ENCODE measurements at regions not wholly inside any gene's neighbourhood (a gene's known extent, or its start where the extent isn't known, plus 50 kb on each side); places are given as distances from the start of the nearest gene placed in this dataset.

DNA sequence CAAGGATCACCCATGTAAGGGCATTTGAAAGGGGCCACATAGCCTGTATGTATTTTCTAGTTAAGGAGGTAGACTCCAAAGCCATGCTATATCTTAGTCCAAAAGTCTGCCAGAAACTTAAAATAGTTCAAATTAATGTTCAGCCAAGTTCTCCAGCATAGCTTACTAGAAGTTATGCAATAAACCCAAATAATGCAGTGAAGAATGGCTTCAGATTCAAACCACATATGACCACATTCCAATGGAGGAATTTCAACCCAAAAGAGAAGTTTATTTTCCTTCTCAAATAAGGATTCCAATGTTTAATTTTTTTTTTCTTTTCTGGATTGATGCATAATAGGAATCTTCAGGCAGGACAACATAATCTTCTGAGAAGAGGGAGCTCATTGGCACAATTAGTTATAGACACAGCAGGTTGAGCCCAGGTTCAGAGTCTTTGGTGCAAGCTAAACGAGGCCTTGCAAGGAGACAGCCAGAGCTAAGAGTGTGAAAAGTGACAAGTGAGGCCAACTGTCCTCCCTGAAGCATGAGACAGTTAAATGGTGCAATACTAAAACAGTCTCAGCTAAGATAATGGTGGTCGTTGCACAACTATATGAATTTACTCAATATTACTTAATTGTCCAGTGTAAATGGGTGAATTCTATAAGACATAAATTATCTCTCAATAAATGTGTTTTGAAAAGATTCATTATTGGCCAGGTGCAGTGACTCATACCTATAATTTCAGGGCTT lies 598.8 kb upstream of the CDH4 start:
- no peak for DNase-seq

DNA sequence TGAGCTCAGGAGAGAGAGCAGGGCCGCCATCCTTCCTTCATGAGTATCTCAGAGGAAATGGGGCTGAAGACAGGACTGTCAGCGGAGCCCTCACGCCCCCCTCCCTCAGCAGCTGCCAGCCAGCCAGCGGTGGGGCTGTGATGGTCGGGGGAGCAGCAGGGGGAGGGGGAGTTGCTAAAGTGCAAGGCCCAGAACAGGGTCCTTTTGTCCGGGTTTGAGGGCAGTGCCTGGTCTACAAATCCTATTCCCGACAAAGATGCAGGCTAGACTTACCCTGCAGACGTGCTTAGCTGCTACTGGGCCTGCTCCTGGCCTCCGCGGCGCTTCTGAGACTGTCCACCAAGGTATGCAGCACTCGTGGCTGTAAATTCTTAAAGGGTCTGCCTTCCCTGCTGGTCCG lies 593.4 kb upstream of the CDH4 start:
- no peak for DNase-seq

DNA sequence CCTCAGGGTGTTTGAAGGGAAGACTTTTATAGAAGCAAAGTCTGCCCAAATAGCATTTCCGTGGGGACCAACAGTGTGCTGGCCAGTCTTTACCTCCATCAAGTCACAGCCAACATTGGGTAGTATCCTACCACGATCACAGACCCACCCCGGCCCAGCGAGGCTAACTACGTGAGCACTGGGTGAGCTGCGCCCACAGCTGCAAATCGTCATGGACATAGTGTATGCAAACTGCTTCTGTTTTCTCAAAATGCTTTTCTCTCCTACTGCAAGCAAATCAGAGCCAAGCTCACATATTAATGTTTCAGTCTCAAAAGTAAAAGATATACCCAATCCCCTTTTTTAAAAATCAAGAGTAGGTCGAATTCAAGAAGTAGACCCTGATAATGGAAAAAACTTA lies 592.8 kb upstream of the CDH4 start:
- no peak for DNase-seq

DNA sequence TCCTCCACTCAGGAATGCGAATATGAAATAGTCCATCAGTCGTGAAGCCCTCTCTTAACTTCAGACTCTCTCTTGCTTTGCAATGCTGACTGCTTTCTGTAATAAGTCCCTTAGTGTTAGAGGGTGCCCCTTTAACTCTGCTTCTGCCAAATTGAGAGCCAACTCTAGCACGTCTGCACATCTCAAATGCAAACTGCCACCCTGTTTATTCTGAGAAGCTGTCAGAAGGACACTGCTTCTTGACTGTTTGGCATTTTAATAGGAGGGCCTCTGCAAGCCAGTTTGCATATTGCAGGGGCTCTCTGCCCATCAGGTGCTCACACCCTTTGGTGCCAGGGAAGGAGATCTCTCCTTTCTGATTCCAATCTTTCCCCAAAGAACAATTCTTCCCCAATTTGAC lies 589.8 kb upstream of the CDH4 start:
- no peak for DNase-seq

DNA sequence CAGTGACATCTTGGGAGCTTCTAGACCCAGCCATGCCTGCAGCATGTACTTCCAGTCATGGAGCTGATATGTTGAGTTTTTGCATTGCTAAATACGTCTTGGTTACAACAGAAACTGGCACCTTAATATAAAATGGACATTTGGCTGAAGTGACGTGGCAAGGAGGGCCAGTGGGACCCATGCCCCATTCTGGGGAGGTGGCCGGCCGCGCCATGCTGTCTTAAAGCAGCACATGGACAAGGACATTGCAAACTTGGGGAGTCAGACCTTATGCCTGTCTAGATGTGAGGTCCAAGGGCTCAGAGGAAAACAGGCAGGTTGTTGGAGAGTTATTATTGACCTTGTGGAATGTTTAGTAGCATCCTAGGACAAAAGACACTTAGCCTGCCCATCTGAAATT lies 588.0 kb upstream of the CDH4 start:
- no peak for DNase-seq

DNA sequence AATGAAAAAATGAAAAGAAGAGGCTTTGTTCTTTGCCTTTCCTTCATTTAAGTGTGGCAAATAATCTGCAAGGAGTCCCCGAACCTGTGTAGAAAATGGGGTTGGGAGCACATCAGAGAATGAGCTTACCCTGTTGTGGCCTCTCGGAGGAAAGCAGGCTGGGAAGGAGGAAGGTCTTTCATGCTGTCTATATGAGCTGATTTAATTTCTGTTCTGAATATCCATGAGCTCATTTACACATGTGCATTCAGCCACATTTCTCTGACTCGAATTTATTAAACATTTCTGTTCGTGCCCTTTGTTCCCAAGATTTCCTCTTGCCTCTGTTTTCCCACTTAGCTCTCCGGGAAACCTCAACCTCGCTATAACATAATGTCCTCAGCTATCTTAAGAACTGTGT lies 584.4 kb upstream of the CDH4 start:
- DNase-seq = no peak

DNA sequence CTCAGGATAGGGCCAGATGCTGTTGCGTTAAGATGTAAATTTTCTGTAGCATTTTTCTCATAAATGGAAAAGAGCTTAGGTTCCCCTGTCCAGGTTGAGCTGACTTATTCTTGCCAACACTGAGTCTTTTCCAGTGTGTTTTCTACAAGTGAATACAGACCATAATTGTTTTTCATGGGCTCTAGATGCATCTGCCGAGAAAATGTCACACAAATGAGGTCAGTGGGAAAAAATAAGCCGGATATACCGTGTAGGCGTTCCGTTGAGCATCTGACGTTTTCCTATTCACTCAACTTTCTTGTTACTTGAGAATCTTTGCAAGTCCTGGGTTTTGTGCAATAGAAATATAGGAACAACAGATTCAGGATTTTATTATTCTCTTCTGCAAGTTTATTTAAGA lies 582.9 kb upstream of the CDH4 start:
- no peak for DNase-seq

DNA sequence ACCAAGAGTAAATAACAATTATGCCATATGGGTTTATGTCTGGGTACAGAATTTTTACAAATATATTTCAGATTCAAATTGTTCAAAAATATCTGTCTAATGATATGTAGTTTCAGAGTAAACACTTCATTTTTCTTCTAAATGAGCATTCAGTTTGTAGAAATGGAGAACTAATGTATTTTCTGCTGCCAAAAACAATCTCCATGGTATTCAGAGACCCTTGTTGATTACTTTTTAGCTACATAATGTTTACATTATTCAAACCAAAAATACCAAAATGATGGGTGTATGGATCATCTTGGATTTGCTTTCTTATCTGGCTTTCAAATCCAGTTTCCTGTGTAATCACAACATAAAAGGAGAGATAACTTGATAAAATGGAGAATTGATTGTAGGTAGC lies 576.0 kb upstream of the CDH4 start:
- no peak for DNase-seq

DNA sequence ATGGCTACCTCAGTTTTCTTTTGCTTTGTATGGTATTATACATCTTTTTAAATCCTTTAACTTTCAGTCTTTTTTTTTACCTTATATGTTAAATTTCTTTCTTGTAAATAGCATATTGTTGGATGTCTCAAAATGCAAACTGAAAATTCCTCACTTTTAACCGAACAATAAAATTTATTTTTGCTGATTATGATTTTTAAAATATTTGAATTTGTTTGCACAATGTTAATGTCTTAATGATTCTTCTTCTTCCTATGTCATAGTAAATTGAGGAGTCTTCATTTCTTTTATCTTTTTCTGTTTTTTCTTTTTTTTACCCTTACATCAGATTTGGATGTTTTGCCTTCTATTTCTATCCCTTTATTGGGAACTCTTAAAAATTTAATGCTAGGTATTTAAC lies 574.2 kb upstream of the CDH4 start:
- DNase-seq = no peak

DNA sequence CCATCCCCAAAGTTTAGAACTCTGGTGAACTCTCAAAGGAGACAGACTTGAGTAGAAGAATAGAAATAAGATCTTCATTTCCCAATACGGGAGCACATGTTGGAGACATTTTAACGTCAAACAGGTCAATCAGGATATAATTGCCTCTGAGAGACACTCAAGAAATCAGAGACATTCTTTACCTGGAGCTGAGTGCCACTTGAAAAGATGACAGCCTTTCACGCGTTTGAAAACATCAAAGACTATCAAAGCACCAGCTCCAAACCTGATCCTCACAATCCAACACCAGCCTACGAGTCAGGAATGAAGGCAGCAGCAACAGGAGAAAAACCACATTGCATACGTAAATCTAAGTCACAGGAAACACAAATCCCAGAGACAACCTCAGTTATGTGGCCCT lies 571.5 kb upstream of the CDH4 start:
- DNase-seq = peak; percentile 71

DNA sequence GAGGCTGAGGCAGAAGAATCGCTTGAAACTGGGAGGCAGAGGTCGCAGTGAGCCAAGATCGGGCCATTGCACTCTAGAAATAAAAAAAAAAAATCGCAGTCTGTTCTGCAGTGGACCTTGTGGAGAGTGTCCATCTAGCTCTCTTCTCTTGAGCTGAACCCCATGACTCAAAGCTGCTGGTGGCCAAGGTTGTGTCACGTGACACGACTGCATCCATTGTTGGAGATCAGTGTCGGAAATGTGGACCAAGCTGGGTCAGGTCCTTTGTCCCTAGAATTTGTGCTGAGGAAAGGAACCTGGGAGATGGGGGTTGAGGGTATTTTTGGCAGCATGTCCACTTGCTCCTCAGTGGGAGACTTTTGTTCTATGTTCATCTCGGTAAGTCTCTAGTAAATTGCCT lies 564.8 kb upstream of the CDH4 start:
- DNase-seq = no peak

DNA sequence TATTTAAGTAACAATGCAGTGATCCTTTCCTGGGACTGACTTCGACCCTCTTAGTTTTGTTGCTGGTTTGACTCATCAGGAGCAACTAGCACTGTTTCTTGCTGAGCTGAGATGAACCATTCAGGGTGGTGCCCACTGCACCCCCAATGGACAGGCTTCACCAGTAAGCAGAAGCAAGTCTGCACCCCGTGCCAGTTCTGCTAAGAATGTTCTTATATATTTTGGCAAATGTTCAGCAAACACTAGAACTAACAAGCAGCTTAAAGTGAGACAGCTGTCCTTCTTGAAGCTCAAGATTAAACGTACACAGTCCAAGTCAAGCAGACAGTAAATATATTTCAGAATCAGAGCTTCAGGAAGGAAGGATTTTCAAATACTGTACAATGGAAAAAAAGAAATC lies 561.3 kb upstream of the CDH4 start:
- DNase-seq = peak; percentile 36

DNA sequence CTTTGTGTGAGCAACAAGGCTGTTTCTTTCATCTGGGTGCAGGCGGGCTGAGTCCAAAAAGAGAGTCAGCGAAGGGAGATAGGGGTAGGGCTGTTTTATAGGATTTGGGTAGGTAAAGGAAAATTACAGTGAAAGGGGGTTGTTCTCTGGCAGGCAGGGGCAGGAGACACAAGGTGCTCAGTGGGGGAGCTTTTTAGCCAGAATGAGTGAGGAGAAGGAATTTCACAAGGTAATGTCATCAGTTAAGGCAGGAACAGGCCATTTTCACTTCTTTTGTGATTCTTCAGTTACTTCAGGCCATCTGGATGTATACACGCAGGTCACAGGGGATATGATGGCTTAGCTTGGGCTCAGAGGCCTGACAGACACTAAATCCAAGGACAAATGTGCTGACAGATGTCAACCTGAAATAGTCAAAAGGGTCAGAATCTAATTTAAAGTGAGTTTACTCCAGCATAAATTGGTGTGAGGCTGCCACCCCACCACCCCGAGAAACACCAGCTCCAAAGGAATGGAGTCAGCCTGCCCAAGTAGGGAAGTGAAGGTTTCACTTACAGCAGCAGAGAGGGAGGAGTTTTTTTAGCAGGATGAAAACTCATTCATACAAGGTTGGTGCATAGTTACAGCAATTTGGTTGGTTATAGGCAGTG lies 560.0 kb upstream of the CDH4 start:
- no peak for DNase-seq

DNA sequence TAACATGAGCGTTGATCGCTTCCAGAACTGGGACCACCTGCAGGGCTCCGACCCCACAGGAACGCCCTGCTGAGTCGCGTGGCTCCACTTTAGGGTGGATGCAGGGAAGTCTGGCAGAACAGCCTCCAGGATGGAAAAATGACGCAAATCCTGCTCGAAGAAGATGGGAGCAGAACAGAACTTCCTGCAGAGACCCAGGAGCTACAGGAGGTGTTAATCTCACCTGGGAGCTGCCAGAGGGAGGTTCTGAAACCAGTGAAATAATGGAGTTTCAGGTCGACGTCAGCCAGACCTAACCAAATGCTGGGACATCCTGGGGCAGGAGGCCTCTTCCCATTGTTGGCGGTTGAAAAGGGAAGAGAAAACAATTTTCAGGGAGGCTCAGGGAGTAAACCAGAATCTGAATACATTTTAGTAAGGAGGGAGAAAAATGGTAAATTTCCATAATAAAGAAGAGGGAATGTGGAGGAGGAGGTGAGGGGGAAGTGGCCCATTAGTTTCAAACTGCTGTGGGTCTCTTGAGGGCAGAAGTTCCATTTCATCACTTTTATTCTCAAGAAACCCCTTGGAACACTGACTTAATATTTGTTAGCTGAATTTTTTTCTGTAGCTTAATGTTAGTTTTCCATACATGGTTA lies 558.4 kb upstream of the CDH4 start:
- no peak for DNase-seq

DNA sequence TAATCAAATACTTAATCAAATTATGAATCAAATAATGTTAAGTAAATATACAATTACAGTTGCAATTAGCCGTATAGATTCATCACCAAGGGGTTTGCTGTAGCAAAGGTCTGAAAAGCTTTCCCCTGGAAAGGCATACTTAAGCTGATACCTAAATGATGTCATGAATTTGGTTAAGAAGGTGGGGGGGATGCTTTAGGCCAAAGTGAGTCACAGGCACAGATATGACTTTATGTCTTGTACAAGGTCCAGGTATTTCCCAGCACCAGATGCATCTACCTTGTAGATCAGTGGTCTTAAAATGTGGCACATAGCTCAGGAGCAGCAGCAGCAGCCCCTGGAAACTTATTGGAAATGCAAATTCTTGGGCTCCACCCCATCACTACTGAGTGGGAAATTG lies 557.3 kb upstream of the CDH4 start:
- no peak for DNase-seq

DNA sequence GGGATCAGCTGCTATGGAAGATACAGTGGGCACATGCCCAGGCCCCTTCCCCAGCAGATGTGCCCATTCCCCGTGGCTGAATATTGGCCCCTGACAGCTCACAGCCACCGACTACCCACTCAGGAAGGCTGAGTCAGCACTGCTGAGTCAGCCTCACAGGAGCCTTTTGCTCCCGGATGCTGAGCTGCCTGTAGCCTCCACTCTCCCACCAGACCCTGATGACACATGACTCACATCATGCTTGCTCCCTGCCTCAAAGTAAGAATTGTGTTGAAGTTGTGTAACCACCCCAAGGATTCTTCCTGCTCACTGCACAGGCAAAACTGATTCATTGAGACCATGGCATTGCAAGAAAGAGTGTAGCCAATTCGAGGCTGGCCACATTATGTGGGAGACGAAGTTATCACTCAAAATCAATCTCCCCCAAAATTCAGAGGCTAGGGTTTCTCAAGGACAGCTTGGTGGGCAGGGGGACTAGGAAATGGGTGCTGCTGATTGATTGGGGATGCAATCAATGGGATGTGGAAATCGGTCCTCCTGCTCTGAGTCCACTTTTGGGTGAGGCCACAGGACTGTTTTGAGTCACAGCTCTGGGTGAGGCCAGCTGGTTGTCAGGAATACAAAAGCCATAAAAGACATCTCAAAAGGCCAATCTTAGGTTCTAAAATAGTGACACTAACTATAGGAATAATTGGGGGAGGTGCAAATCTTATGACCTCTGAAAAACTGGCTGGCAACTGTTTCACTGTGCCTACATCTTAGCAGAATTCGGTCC lies 556.6 kb upstream of the CDH4 start:
- no peak for DNase-seq

DNA sequence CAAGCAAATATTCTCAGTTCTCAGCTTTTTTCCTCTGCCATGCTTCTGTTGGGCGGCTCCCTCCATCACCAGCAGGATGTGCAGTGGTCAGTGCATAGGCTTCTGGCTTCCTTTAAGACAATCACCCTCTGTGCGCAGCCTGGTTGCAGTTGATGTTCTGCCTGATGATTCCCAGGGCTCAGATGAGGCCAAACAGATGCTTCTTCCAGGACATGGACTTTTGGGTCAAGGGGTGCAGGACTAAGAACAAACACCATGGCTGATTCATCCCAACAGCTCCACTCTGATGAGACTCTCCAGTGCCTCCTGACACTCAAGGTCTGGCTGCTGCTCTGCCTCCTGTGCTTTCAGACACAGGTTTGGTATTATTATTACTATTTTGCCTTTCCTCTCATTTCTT lies 554.8 kb upstream of the CDH4 start:
- DNase-seq = no peak

DNA sequence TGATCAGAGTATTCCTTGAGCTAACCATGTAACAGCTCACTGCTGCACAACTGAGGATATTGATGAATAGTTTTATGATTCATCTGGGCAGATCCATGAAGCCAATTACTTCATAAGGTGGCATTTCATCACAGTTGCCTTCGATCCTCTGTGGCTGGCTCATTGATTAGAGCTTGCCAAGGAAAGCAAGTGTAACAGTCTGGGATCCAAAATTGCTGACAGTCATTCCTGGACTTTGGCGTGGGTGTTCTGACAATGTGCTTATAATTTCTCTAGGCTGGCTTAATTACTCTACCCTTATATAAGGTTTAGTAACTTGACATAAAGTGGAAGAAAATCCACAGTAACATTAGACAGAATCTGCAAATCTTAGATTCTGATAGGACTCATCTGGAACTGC lies 551.3 kb upstream of the CDH4 start:
- no peak for DNase-seq

DNA sequence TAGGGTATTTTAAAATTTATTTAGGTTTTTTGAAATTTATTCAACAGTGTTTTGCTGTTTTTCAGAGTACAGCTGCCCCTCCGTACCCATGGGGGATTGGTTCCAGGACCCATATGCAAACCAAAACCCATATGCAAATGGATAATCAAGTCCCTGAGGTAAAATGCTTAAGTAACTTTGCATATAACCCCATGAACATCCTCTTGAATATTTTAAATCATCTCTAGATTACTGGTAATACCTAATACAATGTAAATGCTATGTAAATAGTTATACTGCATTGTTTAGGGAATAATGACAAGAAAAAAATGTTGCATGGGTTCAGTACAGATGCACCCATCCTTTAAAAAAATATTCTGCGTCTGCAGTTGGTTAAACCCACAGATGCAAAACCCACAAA lies 547.9 kb upstream of the CDH4 start:
- no peak for DNase-seq

DNA sequence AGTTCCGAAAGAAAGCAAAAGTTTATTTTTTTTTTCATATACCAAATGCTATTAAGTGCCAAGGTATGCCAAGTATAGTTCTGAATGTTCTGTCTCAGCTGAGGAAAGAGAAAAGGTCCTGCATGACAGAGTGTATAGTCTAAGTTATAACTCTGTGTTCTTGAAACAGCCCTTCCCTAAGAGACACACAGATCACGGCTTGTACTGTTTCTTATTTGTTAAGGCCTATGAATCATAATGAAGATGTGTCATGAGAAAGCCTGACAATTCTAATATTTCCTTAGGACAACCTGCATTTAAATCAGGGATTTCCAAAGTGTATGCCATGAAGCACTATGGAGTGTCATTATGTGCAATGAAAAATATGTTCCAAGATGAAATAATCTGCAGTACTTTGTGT lies 538.7 kb upstream of the CDH4 start:
- no peak for DNase-seq

DNA sequence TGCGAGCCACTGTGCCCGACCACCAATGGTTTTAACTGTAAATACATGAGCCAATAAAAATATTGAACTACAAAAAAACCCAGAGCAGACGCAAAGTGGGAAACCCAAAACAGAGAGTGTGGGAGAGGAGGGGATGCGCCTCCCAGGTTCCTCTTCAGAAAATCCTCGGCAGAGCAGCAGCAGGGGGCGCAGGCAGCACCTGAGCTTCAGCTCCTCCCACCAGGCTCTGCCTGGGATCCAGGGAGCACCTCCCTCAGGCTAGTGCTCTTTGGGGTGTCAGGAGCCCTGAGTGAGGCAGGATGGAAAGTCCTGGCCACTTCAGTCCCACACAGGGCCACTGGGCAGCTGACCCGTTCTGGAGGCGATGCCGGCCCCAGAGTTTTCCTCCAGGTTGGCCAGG lies 536.9 kb upstream of the CDH4 start:
- DNase-seq = no peak

DNA sequence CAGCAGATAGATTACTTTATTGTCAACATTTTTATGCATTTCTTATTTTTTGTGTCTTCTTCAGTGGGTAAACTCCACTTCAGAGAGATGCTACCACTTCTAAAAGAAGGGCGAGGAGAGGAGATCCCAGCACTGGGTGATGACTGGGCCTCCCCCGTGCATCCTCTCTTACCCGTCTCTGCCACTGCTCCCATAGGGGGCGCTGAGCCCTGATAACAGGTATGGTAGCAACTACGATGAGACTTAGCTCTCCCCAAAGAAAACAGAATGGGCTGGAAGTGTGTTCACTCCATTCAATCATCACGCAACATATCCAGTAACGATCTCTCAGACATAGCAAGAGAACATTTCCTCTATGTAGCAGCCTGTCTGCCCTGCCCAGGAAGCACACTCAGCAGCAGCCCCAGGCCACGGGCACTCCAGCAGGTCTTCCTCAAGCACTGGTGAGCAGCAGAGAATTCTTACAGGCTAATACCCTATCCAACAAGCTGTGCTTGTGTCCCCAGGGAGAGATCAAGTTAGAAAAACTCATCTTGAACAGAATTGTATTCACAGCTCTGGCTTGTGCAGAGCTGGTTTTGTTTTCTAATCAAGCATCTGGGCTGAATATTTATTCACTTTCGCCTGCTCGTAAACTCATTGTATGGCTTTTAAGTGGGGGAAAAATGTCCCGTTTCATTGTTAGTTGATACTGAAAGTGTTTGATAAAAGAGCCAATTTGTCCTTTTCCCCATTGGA lies 533.1 kb upstream of the CDH4 start:
- DNase-seq = peak; percentile 91

DNA sequence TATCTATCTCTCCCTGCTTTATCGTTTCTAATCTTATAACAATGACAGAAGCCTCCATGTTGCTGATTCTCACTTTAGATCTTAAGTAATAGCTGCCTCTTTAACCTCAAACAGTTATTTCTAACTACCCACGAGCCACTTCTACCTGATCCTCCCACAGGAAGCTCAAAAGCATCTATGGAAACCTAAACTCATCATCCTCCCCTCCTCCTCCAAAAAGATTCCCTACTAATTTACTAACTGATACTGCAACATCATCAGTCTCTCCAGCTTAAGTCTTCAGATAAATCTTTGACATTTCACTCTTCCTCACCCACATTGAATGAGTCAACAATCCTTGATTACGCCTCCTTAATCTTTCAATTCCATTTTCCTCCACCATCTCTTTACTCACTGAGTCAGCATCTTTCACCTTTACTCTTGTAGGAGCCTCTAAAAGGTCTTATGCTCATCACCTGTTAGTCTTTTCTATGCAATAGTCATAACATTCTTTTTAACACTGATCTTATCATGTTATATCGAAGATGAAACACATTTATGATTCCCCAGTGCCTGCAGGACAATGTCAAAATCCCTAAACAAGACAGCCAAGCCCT lies 526.7 kb upstream of the CDH4 start:
- no peak for DNase-seq

Data from DMS79 (cell line).